ENCODE measurements at regions not wholly inside any gene's neighbourhood (a gene's known extent, or its start where the extent isn't known, plus 50 kb on each side); places are given as distances from the start of the nearest gene placed in this dataset.

DNA sequence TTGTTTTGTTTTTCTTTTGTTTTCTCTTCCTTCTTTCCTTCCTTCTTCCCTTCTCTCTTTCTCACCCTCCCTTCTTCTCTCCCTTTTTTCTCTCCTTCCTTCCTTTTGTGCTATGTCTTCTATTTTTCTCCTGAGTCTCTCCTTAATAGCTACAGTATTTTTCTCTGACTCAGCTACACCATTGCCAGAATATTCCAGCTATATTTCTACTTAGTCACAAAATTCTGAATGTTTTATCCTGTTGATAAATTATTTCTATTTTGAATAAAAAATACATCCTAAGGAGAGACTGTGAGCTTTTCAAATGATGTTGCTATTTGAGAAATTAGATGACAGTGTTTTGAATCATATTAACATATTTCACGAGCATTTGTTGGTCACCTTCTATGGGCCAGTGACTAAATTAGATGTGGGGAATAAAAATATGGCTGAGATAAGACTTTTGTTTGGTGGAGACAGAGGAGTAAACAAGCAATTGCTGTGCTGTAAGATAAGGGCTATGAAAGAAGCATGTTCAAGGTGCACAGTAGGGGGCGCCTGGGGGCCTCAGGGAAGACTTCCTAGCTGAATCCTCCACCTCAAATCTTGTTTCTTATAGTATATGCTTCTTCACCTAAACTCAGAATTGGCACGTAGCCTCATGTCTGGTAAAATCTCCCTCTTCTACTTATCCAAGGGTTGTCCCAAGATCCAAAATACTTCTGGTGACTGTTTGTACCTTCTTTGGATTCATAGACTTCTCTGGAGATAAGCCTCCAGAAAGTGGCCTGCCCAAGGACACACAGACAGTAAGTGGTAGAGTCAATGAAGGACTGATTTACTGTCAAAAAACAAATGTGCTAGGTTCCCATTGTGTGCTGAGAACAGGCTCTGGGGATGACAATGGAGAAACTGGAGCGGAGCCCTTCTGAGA is 115.5 kb upstream of the CREB5 start:
- TF ChIP-seq POLR2AphosphoS5 (IDR thresholded peaks at IDR 0.05): no peak
- TF ChIP-seq, protein P1, sequence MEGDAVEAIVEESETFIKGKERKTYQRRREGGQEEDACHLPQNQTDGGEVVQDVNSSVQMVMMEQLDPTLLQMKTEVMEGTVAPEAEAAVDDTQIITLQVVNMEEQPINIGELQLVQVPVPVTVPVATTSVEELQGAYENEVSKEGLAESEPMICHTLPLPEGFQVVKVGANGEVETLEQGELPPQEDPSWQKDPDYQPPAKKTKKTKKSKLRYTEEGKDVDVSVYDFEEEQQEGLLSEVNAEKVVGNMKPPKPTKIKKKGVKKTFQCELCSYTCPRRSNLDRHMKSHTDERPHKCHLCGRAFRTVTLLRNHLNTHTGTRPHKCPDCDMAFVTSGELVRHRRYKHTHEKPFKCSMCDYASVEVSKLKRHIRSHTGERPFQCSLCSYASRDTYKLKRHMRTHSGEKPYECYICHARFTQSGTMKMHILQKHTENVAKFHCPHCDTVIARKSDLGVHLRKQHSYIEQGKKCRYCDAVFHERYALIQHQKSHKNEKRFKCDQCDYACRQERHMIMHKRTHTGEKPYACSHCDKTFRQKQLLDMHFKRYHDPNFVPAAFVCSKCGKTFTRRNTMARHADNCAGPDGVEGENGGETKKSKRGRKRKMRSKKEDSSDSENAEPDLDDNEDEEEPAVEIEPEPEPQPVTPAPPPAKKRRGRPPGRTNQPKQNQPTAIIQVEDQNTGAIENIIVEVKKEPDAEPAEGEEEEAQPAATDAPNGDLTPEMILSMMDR (IDR thresholded peaks at IDR 0.05): peak in 2 of 4 experiments; percentile 5 to 41
